ENCODE measurements at regions not wholly inside any gene's neighbourhood (a gene's known extent, or its start where the extent isn't known, plus 50 kb on each side); places are given as distances from the start of the nearest gene placed in this dataset.

DNA sequence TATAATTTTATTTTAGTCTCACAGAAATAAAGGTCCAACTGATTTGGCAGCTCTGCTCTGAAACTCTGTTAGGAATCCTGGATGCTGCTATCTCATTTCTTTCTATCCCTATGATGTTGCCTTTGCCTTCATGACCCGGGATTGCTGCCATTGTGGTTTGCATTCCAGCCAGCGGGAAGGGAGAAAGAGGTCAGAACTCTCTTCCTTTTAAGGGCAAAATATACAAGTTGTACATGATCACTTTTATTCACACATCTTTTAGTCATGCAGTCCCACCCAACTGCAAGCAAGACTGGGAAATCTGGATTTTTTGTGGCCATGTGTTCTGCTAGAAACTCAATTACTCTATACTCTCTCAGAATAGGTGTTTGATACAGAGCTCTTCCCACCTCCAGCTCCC lies 263.1 kb upstream of the ZFP64 start:
- H3K4me1 Mint-ChIP-seq (ENCODE audit: low read depth, unreplicated experiment) = no peaks in the 10 kb centered on the region
- no peaks in the 10 kb centered on the region for H3K4me1 ChIP-seq
- H3K27ac Mint-ChIP-seq (ENCODE audit: unreplicated experiment) = no peak overlapping the region
- DNase-seq = no peak
- H3K9me3 Mint-ChIP-seq (ENCODE audit: unreplicated experiment) = peaks cover 13% of the 10 kb centered on the region
- no peaks in the 10 kb centered on the region for H3K36me3 Mint-ChIP-seq (ENCODE audit: insufficient read depth, unreplicated experiment)
- POLR2A ChIA-PET = no interaction called here
- no peaks in the 10 kb centered on the region for H3K36me3 ChIP-seq (ENCODE audit: control insufficient read depth, insufficient read depth, low read length)
- BruUV-seq (replicated peaks) = no TSS peak
- no peak overlapping the region for H3K4me3 Mint-ChIP-seq (ENCODE audit: unreplicated experiment)
- CTCF ChIA-PET = no interaction called here
- no peaks in the 10 kb centered on the region for H3K27me3 ChIP-seq (replicated peaks; ENCODE audit: control insufficient read depth, insufficient read depth, low read length)
- no peak overlapping the region for H3K4me3 ChIP-seq (ENCODE audit: low read depth, low read length)
- H3K27me3 Mint-ChIP-seq (ENCODE audit: insufficient read depth, unreplicated experiment) = peaks cover 2% of the 10 kb centered on the region
- intact Hi-C loops (cut with micrococcal nuclease; ENCODE audit: unreplicated experiment) = no loop called here
- H3K9me3 ChIP-seq = no peaks in the 10 kb centered on the region
- TF ChIP-seq, protein P1, sequence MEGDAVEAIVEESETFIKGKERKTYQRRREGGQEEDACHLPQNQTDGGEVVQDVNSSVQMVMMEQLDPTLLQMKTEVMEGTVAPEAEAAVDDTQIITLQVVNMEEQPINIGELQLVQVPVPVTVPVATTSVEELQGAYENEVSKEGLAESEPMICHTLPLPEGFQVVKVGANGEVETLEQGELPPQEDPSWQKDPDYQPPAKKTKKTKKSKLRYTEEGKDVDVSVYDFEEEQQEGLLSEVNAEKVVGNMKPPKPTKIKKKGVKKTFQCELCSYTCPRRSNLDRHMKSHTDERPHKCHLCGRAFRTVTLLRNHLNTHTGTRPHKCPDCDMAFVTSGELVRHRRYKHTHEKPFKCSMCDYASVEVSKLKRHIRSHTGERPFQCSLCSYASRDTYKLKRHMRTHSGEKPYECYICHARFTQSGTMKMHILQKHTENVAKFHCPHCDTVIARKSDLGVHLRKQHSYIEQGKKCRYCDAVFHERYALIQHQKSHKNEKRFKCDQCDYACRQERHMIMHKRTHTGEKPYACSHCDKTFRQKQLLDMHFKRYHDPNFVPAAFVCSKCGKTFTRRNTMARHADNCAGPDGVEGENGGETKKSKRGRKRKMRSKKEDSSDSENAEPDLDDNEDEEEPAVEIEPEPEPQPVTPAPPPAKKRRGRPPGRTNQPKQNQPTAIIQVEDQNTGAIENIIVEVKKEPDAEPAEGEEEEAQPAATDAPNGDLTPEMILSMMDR (IDR thresholded peaks at IDR 0.05; ENCODE audit: insufficient read depth in 1 of 2, low read depth in 1 of 2, low read length in 1 of 2, severe bottlenecking in 1 of 2, unreplicated experiment in 1 of 2) = no peak

DNA sequence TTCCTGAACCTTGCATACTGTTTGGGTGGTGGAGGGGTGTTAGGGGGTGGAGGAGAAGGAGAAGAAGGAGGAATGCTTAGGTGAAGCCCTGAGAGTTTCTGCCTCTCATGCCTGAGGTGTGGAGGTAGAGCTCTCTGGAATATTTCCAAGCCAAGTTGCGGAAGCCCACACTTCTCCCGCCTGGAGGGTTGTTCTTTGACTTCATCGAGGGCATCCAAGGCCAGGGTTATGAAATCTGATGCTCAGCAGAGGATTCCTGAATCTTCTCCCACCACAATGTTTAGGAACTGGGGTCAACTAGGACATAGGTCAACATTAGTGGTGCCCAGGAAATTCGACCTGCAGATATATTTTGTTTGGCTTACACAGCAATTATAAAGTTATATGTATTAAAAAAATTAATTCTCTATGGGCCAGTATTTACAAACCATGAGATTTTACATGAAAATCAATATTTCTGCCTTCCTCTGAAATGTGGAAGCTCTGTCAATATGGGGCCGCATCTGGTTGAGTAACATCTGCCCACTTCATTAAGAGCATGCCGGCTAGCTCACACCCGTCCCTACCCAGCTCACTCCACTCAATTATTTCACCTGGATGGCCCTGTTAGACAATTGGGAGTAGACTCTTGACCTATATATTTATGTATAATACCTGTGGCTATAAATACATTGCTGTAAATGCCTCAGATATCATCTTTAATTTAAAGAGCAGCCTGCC lies 257.1 kb upstream of the ZFP64 start:
- Mint-ChIP-seq H3K9me3 (ENCODE audit: unreplicated experiment) (no peaks in the 10 kb centered on the region), H3K36me3 (ENCODE audit: insufficient read depth, unreplicated experiment) (no peaks in the 10 kb centered on the region), H3K4me1 (ENCODE audit: low read depth, unreplicated experiment) (no peaks in the 10 kb centered on the region), H3K4me3 (ENCODE audit: unreplicated experiment) (no peak overlapping the region), H3K27me3 (ENCODE audit: insufficient read depth, unreplicated experiment) (peaks cover 2% of the 10 kb centered on the region), H3K27ac (ENCODE audit: unreplicated experiment) (no peak overlapping the region)
- Histone ChIP-seq H3K36me3 (ENCODE audit: control insufficient read depth, insufficient read depth, low read length) (no peaks in the 10 kb centered on the region), H3K4me3 (ENCODE audit: low read depth, low read length) (no peak overlapping the region), H3K27me3 (replicated peaks; ENCODE audit: control insufficient read depth, insufficient read depth, low read length) (no peaks in the 10 kb centered on the region; the same call in 1 of the 2 replicates), H3K9me3 (no peaks in the 10 kb centered on the region), H3K4me1 (no peaks in the 10 kb centered on the region)
- ChIA-PET CTCF (no interaction called here), POLR2A (interaction anchor here (0.6 kb wide), 1 partner anchor 10 kb away, joined by 5 read pairs; no protein-coding TSS in a partner anchor)
- DNase-seq = no peak
- intact Hi-C loops (cut with micrococcal nuclease; ENCODE audit: unreplicated experiment) = no loop called here
- TF ChIP-seq, protein P1 (IDR thresholded peaks at IDR 0.05; ENCODE audit: insufficient read depth in 1 of 2, low read depth in 1 of 2, low read length in 1 of 2, severe bottlenecking in 1 of 2, unreplicated experiment in 1 of 2) = no peak
- BruUV-seq (replicated peaks) = no TSS peak

DNA sequence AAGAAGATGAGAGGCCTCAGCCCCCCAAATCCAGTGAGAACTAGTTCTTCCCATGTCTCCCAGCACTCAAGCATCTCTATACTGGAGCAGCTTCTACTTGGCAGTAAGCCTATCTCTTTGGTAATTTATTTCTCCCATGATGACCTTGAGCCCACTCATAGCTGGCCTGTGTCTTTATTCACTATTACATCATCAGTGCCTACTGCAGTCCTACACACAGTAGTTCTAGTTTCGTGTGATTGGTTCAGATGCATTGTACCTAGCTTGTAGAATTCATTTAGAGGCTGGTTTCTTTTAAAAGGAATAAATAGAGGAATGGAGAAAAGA lies 255.6 kb upstream of the ZFP64 start:
- no peak overlapping the region for H3K27ac Mint-ChIP-seq (ENCODE audit: unreplicated experiment)

More for the DNA sequence above, 255.6 kb upstream of the ZFP64 start:
- Mint-ChIP-seq H3K36me3 (ENCODE audit: insufficient read depth, unreplicated experiment) (no peaks in the 10 kb centered on the region), H3K9me3 (ENCODE audit: unreplicated experiment) (no peaks in the 10 kb centered on the region), H3K27me3 (ENCODE audit: insufficient read depth, unreplicated experiment) (peaks cover 5% of the 10 kb centered on the region), H3K4me1 (ENCODE audit: low read depth, unreplicated experiment) (no peaks in the 10 kb centered on the region), H3K4me3 (ENCODE audit: unreplicated experiment) (no peak overlapping the region)
- no peaks in the 10 kb centered on the region for H3K9me3 ChIP-seq
- H3K4me1 ChIP-seq = no peaks in the 10 kb centered on the region
- H3K27me3 ChIP-seq (replicated peaks; ENCODE audit: control insufficient read depth, insufficient read depth, low read length) = no peaks in the 10 kb centered on the region; the same call in 1 of the 2 replicates
- H3K36me3 ChIP-seq (ENCODE audit: control insufficient read depth, insufficient read depth, low read length) = no peaks in the 10 kb centered on the region
- intact Hi-C loops (cut with micrococcal nuclease; ENCODE audit: unreplicated experiment) = no loop called here
- TF ChIP-seq, protein P1 (IDR thresholded peaks at IDR 0.05; ENCODE audit: insufficient read depth in 1 of 2, low read depth in 1 of 2, low read length in 1 of 2, severe bottlenecking in 1 of 2, unreplicated experiment in 1 of 2) = no peak
- no TSS peak for BruUV-seq (replicated peaks)
- POLR2A ChIA-PET = no interaction called here
- DNase-seq = no peak
- CTCF ChIA-PET = no interaction called here
- H3K4me3 ChIP-seq (ENCODE audit: low read depth, low read length) = no peak overlapping the region
